B cell (primary cell): ENCODE measurements at regions not wholly inside any gene's neighbourhood (a gene's known extent, or its start where the extent isn't known, plus 50 kb on each side); places are given as distances from the start of the nearest gene placed in this dataset.
"Not testable (repeated sequence)": the region's sequence is repeated elsewhere in the genome, so short reads cannot be mapped to it uniquely, and the experiment has no call there.

Experiments used
- ATAC-seq: fragments of 200-7000 bp; cut with Tn5 transposase; one replicate; pipeline ENCODE4 v1.10.0; 2021; ENCODE audit warnings: low read depth, mild to moderate bottlenecking, moderate number of reproducible peaks, moderate library complexity
- CTCF ChIA-PET: fragments of 350-600 bp; sonication (Branson Sonifier 250); formaldehyde crosslinking; loops from one replicate; lab custom pipeline; 2021; ENCODE audit warnings: antibody characterized with exemption, inconsistent platforms; lab: Charles Lee
- POLR2A ChIA-PET: fragments of 350-600 bp; sonication (Branson Sonifier 250); formaldehyde crosslinking; loops from one replicate; lab custom pipeline; 2021; ENCODE audit warnings: antibody characterized with exemption; lab: Charles Lee
- DNase-seq: peaks from one replicate; pipeline ENCODE4 v3.0.0; 2013
- H2AFZ ChIP-seq: 2 replicates; pipeline ENCODE4 v1.6.1; 2012; ENCODE audit warnings: mild to moderate bottlenecking, low read depth, low read length; ENCODE audit not compliant: insufficient read depth, poor library complexity, severe bottlenecking
- H3K27ac ChIP-seq, 2 donors: 1 replicate in 1 of 2; 2 replicates in 1 of 2; pipeline ENCODE4 v1.5.1; 2012 to 2013; ENCODE audit warnings: low read length in 2 of 2, mild to moderate bottlenecking in 2 of 2, moderate library complexity in 1 of 2
- H3K27me3 ChIP-seq, 4 experiments: fragments of 200-600 bp in 1 of 4; sonication (generic) in 1 of 4; replicated peaks in 1 of 4; 1 replicate in 2 of 4; 2 replicates in 2 of 4; pipeline versions ENCODE4 v1.6.1 to v1.7.0; 2013 to 2016; ENCODE audit warnings: low read length in 3 of 4, mild to moderate bottlenecking in 2 of 4, mixed read lengths in 1 of 4, moderate library complexity in 1 of 4; ENCODE audit not compliant: insufficient read depth in 4 of 4, control insufficient read depth in 3 of 4; ENCODE audit errors: control extremely low read depth in 1 of 4
- H3K36me3 ChIP-seq, 2 experiments: replicated peaks in 1 of 2; 1 replicate in 1 of 2; 2 replicates in 1 of 2; pipeline versions ENCODE4 v1.6.1 to v1.7.1; 2013; ENCODE audit warnings: low read length in 1 of 2; ENCODE audit not compliant: insufficient read depth in 2 of 2, control insufficient read depth in 1 of 2; ENCODE audit errors: control extremely low read depth in 1 of 2, extremely low read depth in 1 of 2
- H3K4me1 ChIP-seq, 2 donors: fragments of 200-600 bp in 1 of 2; sonication (generic) in 1 of 2; 1 replicate in 1 of 2; 2 replicates in 1 of 2; pipeline versions ENCODE4 v1.5.1 to v1.6.1; 2013 to 2017; ENCODE audit warnings: low read length in 2 of 2; ENCODE audit not compliant: control insufficient read depth in 2 of 2, insufficient read depth in 2 of 2
- H3K4me2 ChIP-seq: replicated peaks from 2 replicates; pipeline ENCODE3; 2012; ENCODE audit warnings: mild to moderate bottlenecking, low read depth, low read length; ENCODE audit not compliant: poor library complexity, severe bottlenecking
- H3K4me3 ChIP-seq, 5 experiments: fragments of 200-600 bp in 1 of 5; sonication (generic) in 1 of 5; 1 replicate in 3 of 5; 2 replicates in 2 of 5; pipeline versions ENCODE4 v1.5.1 to v1.7.0; 2011 to 2016; ENCODE audit warnings: low read length in 4 of 5, mild to moderate bottlenecking in 4 of 5, low read depth in 2 of 5, control low read depth in 1 of 5, moderate library complexity in 1 of 5; ENCODE audit not compliant: insufficient read depth in 1 of 5; ENCODE audit errors: control extremely low read depth in 1 of 5, extremely low read depth in 1 of 5
- H3K79me2 ChIP-seq: fragments of 200-600 bp; sonication (generic); one replicate; pipeline ENCODE4 v1.6.0; 2016; ENCODE audit warnings: low read length; ENCODE audit not compliant: control insufficient read depth, insufficient read depth
- H3K9ac ChIP-seq: fragments of 200-600 bp; sonication (generic); 2 replicates; pipeline ENCODE4 v1.6.1; 2017; ENCODE audit warnings: mild to moderate bottlenecking, low read length, moderate library complexity
- H3K9me3 ChIP-seq, 3 donors: one replicate each; pipeline versions ENCODE4 v1.6.1 to v1.7.1; 2013; ENCODE audit warnings: low read length in 2 of 3; ENCODE audit not compliant: control insufficient read depth in 2 of 3, insufficient read depth in 1 of 3; ENCODE audit errors: control extremely low read depth in 1 of 3
- H4K20me1 ChIP-seq: 2 replicates; pipeline ENCODE4 v1.6.0; 2012; ENCODE audit warnings: mild to moderate bottlenecking, low read length; ENCODE audit not compliant: insufficient read depth, control insufficient read depth, poor library complexity, severe bottlenecking
- H3K27ac Mint-ChIP-seq: one replicate; pipeline ENCODE4 v1.8.0; 2021; ENCODE audit warnings: mixed read lengths
- H3K27me3 Mint-ChIP-seq: one replicate; pipeline ENCODE4 v1.8.0; 2021; ENCODE audit warnings: mixed read lengths
- H3K4me1 Mint-ChIP-seq: one replicate; pipeline ENCODE4 v1.8.0; 2021; ENCODE audit warnings: mixed read lengths
- H3K4me3 Mint-ChIP-seq: one replicate; pipeline ENCODE4 v1.8.0; 2021; ENCODE audit warnings: mixed read lengths
- H3K9me3 Mint-ChIP-seq: one replicate; pipeline ENCODE4 v1.8.0; 2022; ENCODE audit warnings: mixed read lengths; ENCODE audit not compliant: insufficient read depth
- EZH2 ChIP-seq: IDR thresholded peaks from 2 replicates; pipeline ENCODE4 v1.6.1; 2012; ENCODE audit warnings: borderline replicate concordance, low read depth, mild to moderate bottlenecking, moderate library complexity, low read length; ENCODE audit not compliant: insufficient read depth, poor library complexity, severe bottlenecking
- whole genome bisulfite sequencing: methylation state at CpG from one replicate; pipeline ENCODE4 v1.1.5; 2013; ENCODE audit warnings: missing lambda C conversion rate; ENCODE audit not compliant: insufficient coverage; 5-methylcytosine and 5-hydroxymethylcytosine counted together
- intact Hi-C: fragments of 100-400 bp; cut with micrococcal nuclease; formaldehyde crosslinking; loops from one replicate; pipeline ENCODE4 v1.10.0; 2022
- TF ChIP-seq, protein P1 (sequence below): fragments of 200-600 bp; IDR thresholded peaks from one replicate; pipeline ENCODE4 v1.8.0; 2022; ENCODE audit warnings: antibody characterized with exemption, mild to moderate bottlenecking

DNA sequence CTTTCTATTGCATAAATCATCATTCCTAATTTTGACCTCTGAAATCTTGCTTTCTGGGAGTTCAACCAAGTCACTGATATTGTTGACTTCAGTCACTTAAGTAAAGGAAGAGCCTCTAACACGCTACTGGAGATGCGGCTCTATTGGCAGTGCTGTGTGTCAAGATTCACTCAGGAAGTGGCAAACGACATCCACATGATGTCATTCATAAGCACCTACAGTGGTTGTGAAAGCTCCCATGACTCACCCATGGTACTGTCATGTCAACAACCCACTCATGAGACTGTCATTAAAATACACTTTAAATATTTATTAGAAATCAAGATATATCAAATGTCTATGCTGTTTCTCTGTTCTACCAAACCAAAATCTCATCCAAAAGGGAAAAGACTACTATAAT is 52.5 kb upstream of the LHFPL3 start:
- POLR2A ChIA-PET, result no interaction called here
- H3K4me1 Mint-ChIP-seq, result no peaks in the 10 kb centered on the region
- H3K4me3 Mint-ChIP-seq, result no peak overlapping the region

DNA sequence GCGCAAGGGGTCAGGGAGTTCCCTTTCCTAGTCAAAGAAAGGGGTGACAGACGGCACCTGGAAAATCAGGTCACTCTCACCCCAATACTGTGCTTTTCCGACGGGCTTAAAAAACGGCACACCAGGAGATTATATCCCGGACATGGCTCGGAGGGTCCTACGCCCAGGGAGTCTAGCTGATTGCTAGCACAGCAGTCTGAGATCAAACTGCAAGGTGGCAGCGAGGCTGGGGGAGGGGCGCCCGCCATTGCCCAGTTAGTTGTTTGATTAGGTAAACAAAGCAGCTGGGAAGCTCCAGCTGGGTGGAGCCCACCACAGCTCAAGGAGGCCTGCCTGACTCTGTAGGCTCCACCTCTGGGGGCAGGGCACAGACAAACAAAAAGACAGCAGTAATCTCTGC is 51.7 kb upstream of the LHFPL3 start:
- H3K4me2 ChIP-seq, H4K20me1 ChIP-seq, H3K9ac ChIP-seq, H3K4me1 ChIP-seq, intact Hi-C loops, CTCF ChIA-PET, H3K27ac ChIP-seq, POLR2A ChIA-PET, H3K4me3 ChIP-seq, H3K9me3 ChIP-seq, H3K27me3 Mint-ChIP-seq, ATAC-seq, H3K36me3 ChIP-seq, H3K9me3 Mint-ChIP-seq, H3K27me3 ChIP-seq, H3K4me3 Mint-ChIP-seq, H3K4me1 Mint-ChIP-seq, H3K79me2 ChIP-seq, H3K27ac Mint-ChIP-seq, DNase-seq, H2AFZ ChIP-seq: not testable (repeated sequence)
- 100% methylated on average over 4 of the region's 11 CpGs for WGBS

More for the DNA sequence above, 52.5 kb upstream of the LHFPL3 start:
- peaks cover 2% of the 10 kb centered on the region for H3K9me3 Mint-ChIP-seq
- intact Hi-C loops, result no loop called here
- no peaks in the 10 kb centered on the region for H4K20me1 ChIP-seq
- no peak overlapping the region for H3K27ac ChIP-seq
- no peak overlapping the region for H3K9ac ChIP-seq
- CTCF ChIA-PET, result no interaction called here
- H3K9me3 ChIP-seq, result peaks cover 0 to 7% (median 0%) of the 10 kb centered on the region in 3 donors
- peaks cover 5% of the 10 kb centered on the region for H3K27me3 Mint-ChIP-seq
- no peak overlapping the region for H3K27ac Mint-ChIP-seq
- TF ChIP-seq, protein P1, sequence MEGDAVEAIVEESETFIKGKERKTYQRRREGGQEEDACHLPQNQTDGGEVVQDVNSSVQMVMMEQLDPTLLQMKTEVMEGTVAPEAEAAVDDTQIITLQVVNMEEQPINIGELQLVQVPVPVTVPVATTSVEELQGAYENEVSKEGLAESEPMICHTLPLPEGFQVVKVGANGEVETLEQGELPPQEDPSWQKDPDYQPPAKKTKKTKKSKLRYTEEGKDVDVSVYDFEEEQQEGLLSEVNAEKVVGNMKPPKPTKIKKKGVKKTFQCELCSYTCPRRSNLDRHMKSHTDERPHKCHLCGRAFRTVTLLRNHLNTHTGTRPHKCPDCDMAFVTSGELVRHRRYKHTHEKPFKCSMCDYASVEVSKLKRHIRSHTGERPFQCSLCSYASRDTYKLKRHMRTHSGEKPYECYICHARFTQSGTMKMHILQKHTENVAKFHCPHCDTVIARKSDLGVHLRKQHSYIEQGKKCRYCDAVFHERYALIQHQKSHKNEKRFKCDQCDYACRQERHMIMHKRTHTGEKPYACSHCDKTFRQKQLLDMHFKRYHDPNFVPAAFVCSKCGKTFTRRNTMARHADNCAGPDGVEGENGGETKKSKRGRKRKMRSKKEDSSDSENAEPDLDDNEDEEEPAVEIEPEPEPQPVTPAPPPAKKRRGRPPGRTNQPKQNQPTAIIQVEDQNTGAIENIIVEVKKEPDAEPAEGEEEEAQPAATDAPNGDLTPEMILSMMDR, result no peak
- no peak for TF ChIP-seq EZH2
- no peak for ATAC-seq
- no peak overlapping the region for H2AFZ ChIP-seq
- no peaks in the 10 kb centered on the region for H3K79me2 ChIP-seq
- H3K27me3 ChIP-seq, result no peaks in the 10 kb centered on the region
- H3K4me3 ChIP-seq, result no peak overlapping the region
- no peak for DNase-seq
- H3K4me1 ChIP-seq, result no peaks in the 10 kb centered on the region
- no peak overlapping the region for H3K4me2 ChIP-seq
- WGBS, result no CpG with 5 or more reads among the region's 3 CpGs
- H3K36me3 ChIP-seq, result no peaks in the 10 kb centered on the region
